Progenitor cell of endocrine pancreas (in vitro differentiated cells): ENCODE measurements at regions not wholly inside any gene's neighbourhood (a gene's known extent, or its start where the extent isn't known, plus 50 kb on each side); places are given as distances from the start of the nearest gene placed in this dataset.
"Not testable (repeated sequence)": the region's sequence is repeated elsewhere in the genome, so short reads cannot be mapped to it uniquely, and the experiment has no call there.

Experiments
- DNase-seq: peaks from one replicate; pipeline ENCODE4 v3.0.0; 2021; ENCODE audit warnings: low spot score; ENCODE audit not compliant: unreplicated experiment
- H3K27ac Mint-ChIP-seq: 2 replicates; pipeline ENCODE4 v1.8.0; 2021; ENCODE audit warnings: mild to moderate bottlenecking, moderate library complexity, mixed read lengths
- H3K27me3 Mint-ChIP-seq: 2 replicates; pipeline ENCODE4 v1.8.0; 2021; ENCODE audit warnings: mixed read lengths
- H3K36me3 Mint-ChIP-seq: 2 replicates; pipeline ENCODE4 v1.8.0; 2022; ENCODE audit warnings: mixed read lengths; ENCODE audit not compliant: insufficient read depth
- H3K4me1 Mint-ChIP-seq: 2 replicates; pipeline ENCODE4 v1.8.0; 2021; ENCODE audit warnings: low read depth, mixed read lengths
- H3K4me3 Mint-ChIP-seq: 2 replicates; pipeline ENCODE4 v1.8.0; 2021; ENCODE audit warnings: low read depth, mild to moderate bottlenecking, moderate library complexity, mixed read lengths
- H3K9me3 Mint-ChIP-seq: 2 replicates; pipeline ENCODE4 v1.8.0; 2021; ENCODE audit warnings: low read depth, mixed read lengths
- TF ChIP-seq, protein P1 (sequence below): fragments of 200-600 bp; sonication (generic); IDR thresholded peaks from one replicate; pipeline ENCODE4 v1.5.0; 2021; ENCODE audit warnings: antibody characterized with exemption, mild to moderate bottlenecking; ENCODE audit not compliant: unreplicated experiment

DNA sequence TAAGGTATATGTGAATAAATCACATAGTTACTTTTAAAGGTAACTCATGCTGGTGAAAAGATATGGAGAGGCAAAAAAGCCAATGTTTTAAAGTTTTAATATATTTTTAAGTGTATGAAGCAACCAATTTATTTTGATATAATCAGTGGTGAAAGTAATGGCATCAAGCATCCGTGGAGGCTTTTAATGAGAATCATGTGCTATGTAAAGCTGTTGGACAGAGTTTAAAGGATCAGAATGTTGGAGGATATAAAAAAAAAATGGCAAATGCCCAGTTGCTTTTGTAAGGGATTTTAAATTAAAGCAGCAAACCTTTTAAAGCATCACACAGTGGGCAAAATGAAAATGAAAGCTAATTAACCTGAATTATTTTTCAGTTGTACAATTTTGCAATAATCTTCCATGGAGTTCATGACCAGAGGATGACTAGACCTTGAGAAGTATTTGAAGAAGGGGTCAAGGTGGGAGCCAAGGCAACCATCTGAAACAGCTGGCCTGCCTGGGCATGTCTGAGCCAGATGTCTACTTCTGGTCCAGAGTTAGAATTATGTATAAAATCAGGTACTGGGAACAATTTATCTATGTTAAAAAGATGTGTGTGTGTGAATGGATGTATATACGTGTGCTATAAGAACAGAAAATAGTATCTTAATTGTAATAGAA, 1007.9 kb downstream of the LTN1 start:
- not testable (repeated sequence) for H3K27ac Mint-ChIP-seq, H3K36me3 Mint-ChIP-seq, DNase-seq, H3K4me1 Mint-ChIP-seq, H3K4me3 Mint-ChIP-seq, H3K27me3 Mint-ChIP-seq, H3K9me3 Mint-ChIP-seq

GRCh38 chr21:27979446-27979845, 1012.6 kb upstream of the ADAMTS5 start:
- H3K36me3 Mint-ChIP-seq, H3K4me1 Mint-ChIP-seq, H3K9me3 Mint-ChIP-seq, DNase-seq, H3K27me3 Mint-ChIP-seq, H3K4me3 Mint-ChIP-seq, H3K27ac Mint-ChIP-seq: not testable (repeated sequence)

- no peak overlapping the region for H3K27ac Mint-ChIP-seq
These were observed 1008.6 kb upstream of the ADAMTS5 start for GRCh38 chr21:27975514-27975913.

DNA sequence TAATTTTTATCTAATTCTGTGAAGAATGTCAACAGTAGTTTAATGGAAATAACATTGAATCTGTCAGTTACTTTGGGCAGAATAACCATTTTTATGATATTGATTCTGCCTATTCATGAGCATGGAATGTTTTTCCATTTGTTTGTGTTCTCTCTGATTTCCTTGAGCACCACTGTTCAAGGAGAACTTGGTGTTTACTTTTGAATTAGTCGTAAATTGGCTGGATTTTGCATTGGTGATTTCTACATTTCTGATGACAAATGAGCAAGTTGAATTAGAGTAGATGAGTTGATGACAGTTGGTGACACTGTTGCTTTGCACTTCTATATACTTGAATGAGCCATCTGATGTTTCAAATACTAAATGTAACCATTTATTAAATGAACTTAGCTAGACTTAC, 1007.3 kb upstream of the ADAMTS5 start:
- DNase-seq, H3K27ac Mint-ChIP-seq, H3K9me3 Mint-ChIP-seq, H3K36me3 Mint-ChIP-seq, H3K27me3 Mint-ChIP-seq, H3K4me1 Mint-ChIP-seq, H3K4me3 Mint-ChIP-seq: not testable (repeated sequence)

More at GRCh38 chr21:27975514-27975913, 1008.6 kb upstream of the ADAMTS5 start:
- Mint-ChIP-seq H3K9me3 (peaks cover 7% of the 10 kb centered on the region), H3K27me3 (no peaks in the 10 kb centered on the region), H3K4me1 (no peaks in the 10 kb centered on the region), H3K36me3 (no peaks in the 10 kb centered on the region), H3K4me3 (no peak overlapping the region)
- no peak for DNase-seq
- TF ChIP-seq, protein P1, sequence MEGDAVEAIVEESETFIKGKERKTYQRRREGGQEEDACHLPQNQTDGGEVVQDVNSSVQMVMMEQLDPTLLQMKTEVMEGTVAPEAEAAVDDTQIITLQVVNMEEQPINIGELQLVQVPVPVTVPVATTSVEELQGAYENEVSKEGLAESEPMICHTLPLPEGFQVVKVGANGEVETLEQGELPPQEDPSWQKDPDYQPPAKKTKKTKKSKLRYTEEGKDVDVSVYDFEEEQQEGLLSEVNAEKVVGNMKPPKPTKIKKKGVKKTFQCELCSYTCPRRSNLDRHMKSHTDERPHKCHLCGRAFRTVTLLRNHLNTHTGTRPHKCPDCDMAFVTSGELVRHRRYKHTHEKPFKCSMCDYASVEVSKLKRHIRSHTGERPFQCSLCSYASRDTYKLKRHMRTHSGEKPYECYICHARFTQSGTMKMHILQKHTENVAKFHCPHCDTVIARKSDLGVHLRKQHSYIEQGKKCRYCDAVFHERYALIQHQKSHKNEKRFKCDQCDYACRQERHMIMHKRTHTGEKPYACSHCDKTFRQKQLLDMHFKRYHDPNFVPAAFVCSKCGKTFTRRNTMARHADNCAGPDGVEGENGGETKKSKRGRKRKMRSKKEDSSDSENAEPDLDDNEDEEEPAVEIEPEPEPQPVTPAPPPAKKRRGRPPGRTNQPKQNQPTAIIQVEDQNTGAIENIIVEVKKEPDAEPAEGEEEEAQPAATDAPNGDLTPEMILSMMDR, result no peak

DNA sequence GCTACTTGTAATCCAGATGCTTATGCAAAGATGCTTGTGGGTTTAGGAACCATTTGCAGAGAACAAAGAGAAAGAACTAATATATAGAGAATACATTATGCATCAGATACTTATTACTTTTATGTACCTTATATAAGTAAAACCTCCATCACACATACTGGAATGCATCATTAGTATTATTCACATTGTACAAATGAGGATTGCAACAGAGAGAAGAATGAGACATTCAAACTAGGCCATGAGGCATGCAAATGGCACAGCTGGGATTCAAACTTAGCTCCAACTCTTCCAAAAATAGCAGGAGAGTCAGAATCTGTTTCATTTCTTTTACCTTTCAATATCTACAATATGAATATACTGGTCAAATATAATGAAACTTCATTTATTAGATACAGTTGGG, 1001.4 kb upstream of the ADAMTS5 start:
- not testable (repeated sequence) for DNase-seq, H3K36me3 Mint-ChIP-seq, H3K4me1 Mint-ChIP-seq, H3K4me3 Mint-ChIP-seq, H3K9me3 Mint-ChIP-seq, H3K27me3 Mint-ChIP-seq, H3K27ac Mint-ChIP-seq

GRCh38 chr21:27954543-27955165, 987.8 kb upstream of the ADAMTS5 start:
- H3K4me1 Mint-ChIP-seq, result peaks cover 4% of the 10 kb centered on the region
- DNase-seq, result no peak
- no peaks in the 10 kb centered on the region for H3K9me3 Mint-ChIP-seq
- H3K4me3 Mint-ChIP-seq, result no peak overlapping the region
- TF ChIP-seq, protein P1, result no peak
- H3K36me3 Mint-ChIP-seq, result no peaks in the 10 kb centered on the region
- no peaks in the 10 kb centered on the region for H3K27me3 Mint-ChIP-seq
- no peak overlapping the region for H3K27ac Mint-ChIP-seq

DNA sequence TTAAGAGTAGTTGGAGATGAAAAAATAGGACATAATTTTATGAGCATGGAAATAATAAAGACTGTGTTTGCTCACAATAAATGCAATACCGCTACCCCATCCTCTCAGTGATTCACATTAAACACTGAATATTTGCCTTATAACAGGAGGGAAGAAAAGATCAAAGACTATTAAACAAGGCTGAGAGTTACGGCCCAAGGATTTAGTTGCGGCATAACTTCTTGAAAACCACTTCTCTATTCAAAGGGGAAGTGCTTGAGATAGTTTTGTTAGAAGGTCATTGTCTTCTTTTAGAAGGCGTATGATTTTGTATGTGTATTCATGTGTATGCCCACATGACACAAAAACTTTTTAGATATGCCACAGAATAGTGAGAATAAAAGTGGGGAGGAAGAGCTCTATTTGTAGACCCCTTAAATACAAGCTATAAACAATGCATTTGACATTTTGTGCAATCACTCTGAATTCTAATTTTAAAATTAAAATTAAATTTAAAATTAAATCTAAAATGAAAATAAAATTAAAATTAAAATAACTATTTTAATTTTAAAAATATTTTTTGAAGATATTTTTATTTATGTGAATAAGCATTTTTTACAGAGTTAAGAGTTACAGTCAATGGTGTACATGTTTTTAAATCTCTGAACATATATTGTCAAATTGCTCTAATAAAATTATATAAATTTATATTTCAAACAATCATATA, 986.6 kb upstream of the ADAMTS5 start:
- Mint-ChIP-seq H3K9me3 (peaks cover 5% of the 10 kb centered on the region), H3K27me3 (no peaks in the 10 kb centered on the region), H3K36me3 (peaks cover 2% of the 10 kb centered on the region), H3K27ac (no peak overlapping the region), H3K4me3 (no peak overlapping the region), H3K4me1 (peaks cover 4% of the 10 kb centered on the region)
- TF ChIP-seq, protein P1, result no peak
- DNase-seq, result no peak

- H3K27ac Mint-ChIP-seq, H3K27me3 Mint-ChIP-seq, H3K9me3 Mint-ChIP-seq, H3K36me3 Mint-ChIP-seq, DNase-seq, H3K4me1 Mint-ChIP-seq, H3K4me3 Mint-ChIP-seq: not testable (repeated sequence)
These were observed 982.2 kb upstream of the ADAMTS5 start for GRCh38 chr21:27949093-27949492.

DNA sequence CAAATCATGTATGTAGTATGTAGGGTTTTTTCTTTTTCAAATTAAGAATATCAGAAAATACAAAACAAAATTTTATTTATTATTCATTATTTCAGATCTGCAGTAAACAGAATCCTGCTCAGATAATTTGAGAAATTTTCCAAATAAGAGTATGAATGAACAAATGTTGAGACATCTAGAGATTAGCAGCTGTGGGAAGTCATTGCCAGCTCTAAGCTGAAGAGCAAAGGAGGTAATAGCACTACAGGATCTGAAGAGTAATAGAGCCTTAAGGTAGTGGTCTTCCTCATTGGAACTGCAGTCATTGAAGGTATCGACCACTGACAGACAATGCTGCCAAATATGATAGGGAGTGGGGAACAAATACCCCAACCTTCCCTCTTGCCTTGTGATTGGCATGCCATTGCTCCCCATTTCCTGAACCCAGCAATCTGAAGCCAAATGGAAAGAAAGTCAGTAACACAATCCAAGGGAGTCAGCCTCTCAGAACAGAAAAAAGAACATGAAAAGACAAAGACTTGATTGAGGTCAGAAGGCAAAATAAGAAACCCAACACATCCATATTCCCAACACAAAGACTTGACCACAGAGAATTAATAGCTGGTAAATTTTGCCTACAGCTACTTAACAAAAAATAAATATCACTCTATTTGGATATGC, 963.4 kb upstream of the ADAMTS5 start:
- not testable (repeated sequence) for H3K27ac Mint-ChIP-seq, DNase-seq, H3K27me3 Mint-ChIP-seq, H3K4me1 Mint-ChIP-seq, H3K4me3 Mint-ChIP-seq, H3K9me3 Mint-ChIP-seq, H3K36me3 Mint-ChIP-seq

- DNase-seq, H3K27ac Mint-ChIP-seq, H3K36me3 Mint-ChIP-seq, H3K4me1 Mint-ChIP-seq, H3K9me3 Mint-ChIP-seq, H3K4me3 Mint-ChIP-seq, H3K27me3 Mint-ChIP-seq: not testable (repeated sequence)
These were observed 962.3 kb upstream of the ADAMTS5 start for GRCh38 chr21:27929179-27929578.
